Hematopoietic multipotent progenitor cell treated with erythropoietin and hydrocortisone succinate and interleukin-3 and kit ligand, for 8 days (in vitro differentiated cells): ENCODE measurements at regions not wholly inside any gene's neighbourhood (a gene's known extent, or its start where the extent isn't known, plus 50 kb on each side); places are given as distances from the start of the nearest gene placed in this dataset.
"Not testable (repeated sequence)": the region's sequence is repeated elsewhere in the genome, so short reads cannot be mapped to it uniquely, and the experiment has no call there.

ENCODE experiments used
- DNase-seq: peaks from one replicate; pipeline ENCODE4 v3.0.0-alpha.2; 2015

DNA sequence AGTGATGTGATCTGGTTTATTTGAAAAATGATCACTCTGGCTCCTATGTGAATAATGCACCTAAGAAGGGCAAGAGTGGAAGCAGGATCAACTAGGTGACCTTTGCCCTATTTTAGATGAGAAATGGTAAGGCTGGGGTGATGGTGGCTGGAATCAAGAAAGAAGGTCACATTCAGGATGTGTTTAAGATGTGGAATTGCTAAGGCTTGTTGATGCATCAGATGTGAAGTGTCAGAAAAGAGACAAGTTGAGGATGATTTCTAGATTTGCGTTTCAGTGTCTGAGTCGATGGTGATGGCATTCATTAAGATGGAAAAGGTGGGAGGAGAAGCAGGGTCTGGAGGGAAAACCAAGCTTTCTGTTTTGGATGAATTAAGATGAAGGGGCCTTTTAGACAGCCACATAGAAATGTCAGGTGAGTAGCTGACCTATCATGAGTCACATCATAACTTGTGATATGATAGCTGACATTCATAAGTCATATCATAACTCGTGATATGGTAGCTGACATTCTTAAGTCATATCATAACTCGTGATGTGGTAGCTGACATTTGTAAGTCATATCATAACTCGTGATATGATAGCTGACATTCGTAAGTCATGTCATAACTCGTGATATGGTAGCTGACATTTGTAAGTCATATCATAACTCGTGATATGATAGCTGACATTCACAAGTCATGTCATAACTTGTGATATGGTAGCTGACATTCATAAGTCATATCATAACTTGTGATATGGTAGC lies 101.2 kb upstream of the SEC11C start:
- no peak for DNase-seq

GRCh38 chr18:59039040-59039320 lies 100.7 kb upstream of the SEC11C start:
- DNase-seq = not testable (repeated sequence)

GRCh38 chr18:59039449-59039848 lies 100.2 kb upstream of the SEC11C start:
- no peak for DNase-seq

DNA sequence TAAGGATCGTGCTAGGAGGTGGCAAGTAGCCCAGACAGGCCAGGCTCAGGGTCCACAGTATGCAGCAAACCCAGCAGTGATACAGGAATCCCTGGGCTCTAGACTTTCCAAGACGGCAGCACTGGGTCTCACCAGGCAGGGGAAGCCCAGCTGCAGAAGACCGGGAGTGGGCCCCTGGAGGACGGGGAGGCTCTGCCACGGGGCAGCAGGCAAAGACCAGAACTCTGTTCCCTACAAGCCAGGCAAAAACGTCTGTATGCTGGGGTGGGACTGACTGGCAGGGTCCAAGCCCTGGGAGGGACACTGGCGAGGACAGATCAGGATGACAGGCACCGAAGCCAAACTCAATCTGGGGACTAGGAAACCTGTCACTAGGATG lies 98.9 kb upstream of the SEC11C start:
- no peak for DNase-seq

- DNase-seq = no peak
Measured at GRCh38 chr18:59041296-59041695, 98.4 kb upstream of the SEC11C start.

DNA sequence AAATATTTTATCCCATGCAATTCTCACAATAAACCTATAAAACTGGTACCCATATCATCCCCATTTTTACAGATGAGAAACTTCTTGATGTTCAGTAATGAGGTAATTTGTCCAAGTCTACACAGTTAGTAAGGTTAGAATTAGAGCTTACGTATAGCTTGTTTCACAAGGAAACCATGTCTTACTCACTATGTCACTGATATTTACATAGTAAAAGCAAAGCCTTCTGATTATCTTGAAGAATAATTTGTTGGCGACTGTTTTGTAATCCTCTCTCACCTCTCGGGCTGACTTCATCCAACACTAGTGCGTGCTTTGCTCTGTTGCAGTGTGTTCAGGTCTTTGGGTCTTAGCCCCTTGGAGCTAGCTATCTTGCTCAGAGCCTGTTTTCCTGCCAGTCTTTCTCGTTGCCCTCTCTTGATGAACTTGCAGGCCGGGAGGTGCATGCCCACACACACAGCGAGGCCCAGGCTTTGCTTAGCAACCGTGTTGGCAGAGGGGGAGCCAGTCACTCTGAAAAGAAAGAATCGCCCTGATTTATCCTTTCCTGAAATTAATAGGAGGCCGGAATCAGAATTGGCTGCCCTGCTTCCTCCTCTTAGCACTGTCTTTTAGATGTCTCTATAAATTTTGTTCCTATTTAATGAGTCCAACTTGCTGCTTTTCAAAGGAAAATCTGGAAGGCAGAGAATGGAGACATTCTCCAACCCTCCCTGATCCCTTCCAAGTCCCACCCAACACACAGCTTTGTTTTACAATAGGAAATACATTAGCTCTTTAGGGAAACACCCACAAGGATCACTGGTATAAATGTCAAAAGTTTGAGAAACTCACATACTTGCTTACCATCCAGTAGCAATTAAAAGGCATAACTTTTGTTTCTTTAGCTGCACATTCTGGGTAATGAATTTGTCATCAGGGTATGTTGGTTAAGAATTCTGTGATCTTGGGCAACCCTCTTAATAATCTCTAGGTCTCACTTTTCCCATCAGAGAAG lies 97.6 kb upstream of the SEC11C start:
- no peak for DNase-seq

GRCh38 chr18:59044855-59045254 lies 94.8 kb upstream of the SEC11C start:
- no peak for DNase-seq

GRCh38 chr18:59047321-59048047 lies 92.2 kb upstream of the SEC11C start:
- no peak for DNase-seq

- DNase-seq = no peak
Measured at GRCh38 chr18:59048048-59048363, 91.7 kb upstream of the SEC11C start.

- no peak for DNase-seq
Measured at GRCh38 chr18:59048378-59048777, 91.3 kb upstream of the SEC11C start.

DNA sequence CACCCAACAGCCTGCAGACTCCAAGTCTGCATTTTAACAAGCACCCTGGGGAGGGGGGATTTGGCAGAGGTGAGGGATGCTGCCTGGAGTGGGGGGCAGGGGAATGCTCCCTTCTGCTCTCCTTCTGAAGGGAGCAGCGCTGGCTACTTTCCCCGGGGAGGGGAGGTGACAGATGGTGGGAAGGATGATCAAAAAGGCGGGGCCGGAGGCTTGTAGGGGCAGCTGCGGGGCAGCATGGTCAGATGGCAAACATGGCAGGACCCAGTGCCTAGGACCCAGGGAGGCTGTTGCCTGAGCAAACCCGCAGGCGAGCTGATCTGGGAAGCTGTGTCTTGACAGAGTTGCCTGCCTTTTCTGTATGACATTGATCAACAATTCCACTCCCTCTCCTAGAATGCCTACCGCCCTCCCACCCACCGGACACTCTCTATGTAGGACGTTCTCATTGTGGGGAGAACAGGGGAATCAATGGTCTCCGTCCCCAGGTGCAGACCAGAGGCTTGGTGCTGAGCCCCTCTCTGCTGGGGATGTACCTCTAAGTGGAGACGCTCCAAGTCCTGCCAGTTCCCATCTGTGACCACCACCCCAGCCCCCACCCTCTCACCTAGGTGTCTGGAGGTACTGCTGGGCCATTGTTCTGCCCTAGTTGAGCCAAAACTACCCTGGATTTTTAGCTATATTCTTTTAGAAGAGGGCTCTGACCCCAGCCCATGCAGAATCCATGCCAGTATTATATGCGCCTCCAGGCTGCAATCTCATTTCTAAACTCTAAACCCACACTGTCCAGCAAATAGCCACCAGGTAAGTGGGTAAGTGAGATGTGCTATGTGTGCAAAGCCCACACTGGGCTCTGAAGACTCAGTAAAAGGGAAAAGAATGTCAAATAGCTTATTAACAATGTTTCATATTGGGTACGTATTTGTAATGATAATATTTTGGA lies 89.7 kb upstream of the SEC11C start:
- no peak for DNase-seq

DNA sequence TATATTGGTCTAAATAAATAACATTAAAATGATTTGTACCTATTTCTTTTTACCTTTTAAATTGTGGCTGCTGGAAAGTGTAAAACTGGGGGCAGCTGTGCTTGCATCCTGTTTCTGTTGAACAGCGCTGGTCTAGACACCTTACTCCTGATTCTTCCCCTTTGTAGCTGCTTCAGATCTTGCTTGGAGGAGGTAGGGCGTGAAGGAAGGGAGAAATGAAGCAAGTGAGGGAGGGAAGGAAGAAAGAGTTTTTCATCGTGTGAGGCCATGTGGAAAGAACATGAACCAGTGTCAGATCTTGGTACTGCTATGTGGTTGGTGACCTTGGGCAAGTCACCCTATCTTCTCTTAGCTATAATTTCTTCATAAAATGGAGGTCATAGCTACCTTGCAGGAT lies 89.0 kb upstream of the SEC11C start:
- no peak for DNase-seq

- no peak for DNase-seq
Measured at GRCh38 chr18:59051470-59052165, 88.1 kb upstream of the SEC11C start.

- DNase-seq = no peak
Measured at GRCh38 chr18:59052965-59053820, 86.5 kb upstream of the SEC11C start.

DNA sequence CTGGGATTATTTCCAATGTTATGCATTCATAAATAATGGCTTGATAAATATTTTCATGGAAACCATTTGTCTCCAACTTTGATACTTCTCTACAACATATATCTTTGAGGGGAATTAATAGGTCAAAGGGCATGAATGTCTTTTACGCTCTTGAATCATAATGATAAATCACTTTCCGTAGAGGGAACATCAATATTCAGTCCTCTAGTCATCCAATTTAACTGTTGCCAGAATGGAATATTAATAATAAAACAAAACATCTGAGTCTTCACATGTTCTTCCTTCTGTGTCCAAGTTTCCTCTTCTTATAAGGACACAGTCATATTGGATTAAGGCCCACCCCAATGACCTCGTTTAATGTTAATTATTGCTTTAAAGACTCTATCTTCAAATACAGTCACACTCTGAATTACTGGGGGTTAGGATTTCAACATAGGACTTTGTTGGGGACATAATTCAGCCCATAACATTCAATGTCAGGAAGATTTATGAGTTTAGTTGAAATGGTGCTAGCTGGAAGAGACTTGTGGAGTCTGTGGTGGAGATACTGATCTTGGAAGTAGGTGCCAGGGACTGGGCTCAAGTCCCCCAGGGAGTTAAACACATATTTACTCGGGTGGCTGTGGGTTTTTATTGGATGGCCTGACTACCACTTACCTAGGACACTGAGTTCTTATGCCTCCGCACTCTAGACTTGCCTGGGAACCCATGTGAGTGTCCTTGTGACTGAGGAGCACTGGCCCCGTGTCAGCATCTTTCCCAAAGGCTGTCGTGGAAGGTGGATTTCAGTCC lies 85.0 kb upstream of the SEC11C start:
- DNase-seq = no peak

GRCh38 chr18:59055345-59056032 lies 84.2 kb upstream of the SEC11C start:
- no peak for DNase-seq

DNA sequence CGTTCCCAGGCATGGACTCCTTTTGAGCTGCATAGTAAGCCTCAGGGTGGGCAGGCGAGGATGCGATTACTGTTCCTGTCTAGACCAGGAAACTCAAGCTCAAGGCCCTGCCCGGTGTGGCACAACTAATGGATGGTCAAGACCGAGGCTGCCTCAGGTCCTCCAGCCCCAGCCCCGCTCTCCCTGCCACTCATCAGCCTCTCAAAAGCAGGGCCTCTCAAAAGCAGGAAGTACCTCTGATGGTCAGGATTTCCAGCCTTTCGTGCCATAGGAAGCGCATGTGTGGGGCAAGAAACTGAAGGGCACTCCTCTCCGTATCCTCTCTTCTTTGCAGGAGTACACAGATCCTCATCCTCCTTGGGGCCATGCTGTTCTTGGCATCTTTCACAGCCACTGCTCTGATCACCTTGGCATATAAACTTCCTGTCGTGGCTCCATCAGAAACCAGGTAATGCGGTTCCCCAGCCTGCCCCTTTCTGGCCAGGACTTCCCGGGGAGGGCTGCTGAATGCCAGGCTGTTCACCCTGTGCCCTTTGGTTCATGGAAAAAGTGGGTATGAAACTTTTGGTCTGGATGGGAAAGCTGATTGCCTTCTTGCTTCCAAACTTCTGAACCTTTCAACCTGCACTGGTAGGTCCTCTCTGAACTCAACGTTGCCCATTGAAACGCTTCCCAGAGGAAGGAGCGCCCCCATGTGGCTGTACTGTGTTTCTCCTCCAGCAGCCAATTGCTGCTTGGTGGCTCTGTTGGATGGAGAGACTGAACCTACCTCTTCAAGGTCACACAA lies 82.8 kb upstream of the SEC11C start:
- DNase-seq = peak; percentile 57

- no peak for DNase-seq
Measured at GRCh38 chr18:59057493-59057795, 82.2 kb upstream of the SEC11C start.

DNA sequence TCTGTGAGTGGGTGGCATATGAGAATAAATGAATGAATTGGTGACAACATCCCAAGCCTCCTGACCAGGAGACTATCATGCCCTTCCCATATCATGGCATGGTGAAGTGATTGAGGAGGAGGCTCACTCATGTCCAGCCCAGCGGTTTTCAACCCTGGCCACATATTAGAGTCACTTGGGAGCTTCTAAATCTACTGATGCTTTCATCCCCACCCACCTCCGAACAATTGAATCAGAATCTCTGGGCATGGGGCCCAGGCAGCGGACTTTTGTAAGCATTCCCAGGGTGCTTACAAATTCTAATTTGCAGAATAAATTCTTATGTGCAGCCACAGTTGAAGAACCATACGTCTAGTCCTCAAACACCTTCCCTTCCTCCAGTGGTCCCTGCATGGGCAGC lies 81.7 kb upstream of the SEC11C start:
- no peak for DNase-seq
